ENCODE measurements at regions not wholly inside any gene's neighbourhood (a gene's known extent, or its start where the extent isn't known, plus 50 kb on each side); places are given as distances from the start of the nearest gene placed in this dataset.

- TF ChIP-seq TAF1 (IDR thresholded peaks at IDR 0.05; ENCODE audit: low read depth) (no peak), SMC3 (conservative IDR thresholded peaks at IDR 0.05; ENCODE audit: poor library complexity) (no peak), EP300 (conservative IDR thresholded peaks at IDR 0.05; ENCODE audit: poor library complexity, severe bottlenecking) (no peak), REST (IDR thresholded peaks at IDR 0.05; ENCODE audit: borderline replicate concordance) (no peak), POLR2AphosphoS5 (IDR thresholded peaks at IDR 0.05) (no peak), MXI1 (conservative IDR thresholded peaks at IDR 0.05; ENCODE audit: poor library complexity, severe bottlenecking) (no peak), RAD21 (conservative IDR thresholded peaks at IDR 0.05) (no peak), EZH2 (IDR thresholded peaks at IDR 0.05; ENCODE audit: borderline replicate concordance, insufficient read depth, low read length, poor library complexity, severe bottlenecking) (no peak)
- TF ChIP-seq, protein P1, sequence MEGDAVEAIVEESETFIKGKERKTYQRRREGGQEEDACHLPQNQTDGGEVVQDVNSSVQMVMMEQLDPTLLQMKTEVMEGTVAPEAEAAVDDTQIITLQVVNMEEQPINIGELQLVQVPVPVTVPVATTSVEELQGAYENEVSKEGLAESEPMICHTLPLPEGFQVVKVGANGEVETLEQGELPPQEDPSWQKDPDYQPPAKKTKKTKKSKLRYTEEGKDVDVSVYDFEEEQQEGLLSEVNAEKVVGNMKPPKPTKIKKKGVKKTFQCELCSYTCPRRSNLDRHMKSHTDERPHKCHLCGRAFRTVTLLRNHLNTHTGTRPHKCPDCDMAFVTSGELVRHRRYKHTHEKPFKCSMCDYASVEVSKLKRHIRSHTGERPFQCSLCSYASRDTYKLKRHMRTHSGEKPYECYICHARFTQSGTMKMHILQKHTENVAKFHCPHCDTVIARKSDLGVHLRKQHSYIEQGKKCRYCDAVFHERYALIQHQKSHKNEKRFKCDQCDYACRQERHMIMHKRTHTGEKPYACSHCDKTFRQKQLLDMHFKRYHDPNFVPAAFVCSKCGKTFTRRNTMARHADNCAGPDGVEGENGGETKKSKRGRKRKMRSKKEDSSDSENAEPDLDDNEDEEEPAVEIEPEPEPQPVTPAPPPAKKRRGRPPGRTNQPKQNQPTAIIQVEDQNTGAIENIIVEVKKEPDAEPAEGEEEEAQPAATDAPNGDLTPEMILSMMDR (IDR thresholded peaks at IDR 0.05; ENCODE audit: poor library complexity, severe bottlenecking), result no peak
- Histone ChIP-seq H3K27ac (ENCODE audit: low read length) (no peak overlapping the region), H3K79me2 (replicated peaks; ENCODE audit: insufficient read depth, low read length) (no peaks in the 10 kb centered on the region), H3K27me3 (ENCODE audit: insufficient read depth, low read depth, low read length) (no peaks in the 10 kb centered on the region), H2AFZ (ENCODE audit: low read depth, low read length) (no peak overlapping the region), H3K4me2 (ENCODE audit: low read length) (no peak overlapping the region), H3F3A (ENCODE audit: insufficient read depth, low read length, poor library complexity, severe bottlenecking) (no peaks in the 10 kb centered on the region), H4K20me1 (ENCODE audit: insufficient read depth) (no peaks in the 10 kb centered on the region), H3K9ac (ENCODE audit: low read length) (no peak overlapping the region), H3K4me3 (ENCODE audit: low read length) (no peak overlapping the region), H3K9me2 (ENCODE audit: insufficient read depth, low read length) (no peaks in the 10 kb centered on the region), H3K36me3 (ENCODE audit: insufficient read depth, low read length) (no peaks in the 10 kb centered on the region), H3K9me3 (ENCODE audit: low read length) (no peaks in the 10 kb centered on the region)
Measured at GRCh38 chr6:165725201-165725600, 62.2 kb upstream of the PDE10A start.

DNA sequence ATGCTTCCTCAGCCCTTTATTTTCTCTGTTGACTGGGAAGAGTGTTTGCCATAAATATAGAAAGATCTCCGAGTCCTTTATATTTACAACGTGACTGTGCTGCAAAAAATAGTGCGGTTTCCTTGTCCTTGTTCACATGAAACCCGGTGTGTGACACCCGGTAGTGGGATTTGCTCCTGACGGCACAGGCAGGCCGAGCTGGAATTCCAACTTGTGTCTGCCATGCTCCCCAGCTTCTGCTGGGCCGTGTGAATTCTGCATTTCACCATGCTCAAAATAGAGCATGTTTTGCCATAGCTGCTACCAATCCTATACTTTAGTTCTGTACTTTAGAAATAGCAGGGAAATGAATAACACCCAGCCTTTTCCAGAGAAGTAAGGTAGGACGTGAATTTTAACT is 60.3 kb upstream of the PDE10A start:
- H3K27ac ChIP-seq (ENCODE audit: low read length), result no peak overlapping the region
- no peaks in the 10 kb centered on the region for H4K20me1 ChIP-seq (ENCODE audit: insufficient read depth)
- H3K79me2 ChIP-seq (replicated peaks; ENCODE audit: insufficient read depth, low read length), result no peaks in the 10 kb centered on the region
- no peaks in the 10 kb centered on the region for H3K9me3 ChIP-seq (ENCODE audit: low read length)
- H3K9ac ChIP-seq (ENCODE audit: low read length), result no peak overlapping the region
- no peaks in the 10 kb centered on the region for H3K9me2 ChIP-seq (ENCODE audit: insufficient read depth, low read length)
- H3K4me3 ChIP-seq (ENCODE audit: low read length), result no peak overlapping the region
- H3K36me3 ChIP-seq (ENCODE audit: insufficient read depth, low read length), result no peaks in the 10 kb centered on the region
- no peak overlapping the region for H2AFZ ChIP-seq (ENCODE audit: low read depth, low read length)
- no peak for TF ChIP-seq EP300 (conservative IDR thresholded peaks at IDR 0.05; ENCODE audit: poor library complexity, severe bottlenecking)
- TF ChIP-seq, protein P1 (IDR thresholded peaks at IDR 0.05; ENCODE audit: poor library complexity, severe bottlenecking), result no peak
- no peak for TF ChIP-seq SMC3 (conservative IDR thresholded peaks at IDR 0.05; ENCODE audit: poor library complexity)
- no peak for TF ChIP-seq EZH2 (IDR thresholded peaks at IDR 0.05; ENCODE audit: borderline replicate concordance, insufficient read depth, low read length, poor library complexity, severe bottlenecking)
- no peak for TF ChIP-seq RAD21 (conservative IDR thresholded peaks at IDR 0.05)
- TF ChIP-seq MXI1 (conservative IDR thresholded peaks at IDR 0.05; ENCODE audit: poor library complexity, severe bottlenecking), result no peak
- TF ChIP-seq POLR2AphosphoS5 (IDR thresholded peaks at IDR 0.05), result no peak
- no peaks in the 10 kb centered on the region for H3F3A ChIP-seq (ENCODE audit: insufficient read depth, low read length, poor library complexity, severe bottlenecking)
- no peak overlapping the region for H3K4me2 ChIP-seq (ENCODE audit: low read length)
- no peaks in the 10 kb centered on the region for H3K27me3 ChIP-seq (ENCODE audit: insufficient read depth, low read depth, low read length)

Data from neural cell (in vitro differentiated cells).